ENCODE measurements at regions not wholly inside any gene's neighbourhood (a gene's known extent, or its start where the extent isn't known, plus 50 kb on each side); places are given as distances from the start of the nearest gene placed in this dataset.
"Not testable (repeated sequence)": the region's sequence is repeated elsewhere in the genome, so short reads cannot be mapped to it uniquely, and the experiment has no call there.

GRCh38 chr1:29621826-29622435, 385.6 kb downstream of the PTPRU start:
- no peak for DNase-seq

GRCh38 chr1:29620631-29621030, 384.3 kb downstream of the PTPRU start:
- DNase-seq: no peak

GRCh38 chr1:29607236-29607635, 370.9 kb downstream of the PTPRU start:
- DNase-seq: no peak

GRCh38 chr1:29604796-29605195, 368.5 kb downstream of the PTPRU start:
- DNase-seq: not testable (repeated sequence)

GRCh38 chr1:29603622-29604021, 367.3 kb downstream of the PTPRU start:
- no peak for DNase-seq

GRCh38 chr1:29602203-29602602, 365.9 kb downstream of the PTPRU start:
- DNase-seq: no peak

- no peak for DNase-seq
Measured at GRCh38 chr1:29601021-29601420, 364.7 kb downstream of the PTPRU start.

GRCh38 chr1:29599826-29600225, 363.5 kb downstream of the PTPRU start:
- no peak for DNase-seq

- DNase-seq: no peak
Measured at GRCh38 chr1:29599071-29599470, 362.7 kb downstream of the PTPRU start.

- no peak for DNase-seq
Measured at GRCh38 chr1:29597861-29598260, 361.5 kb downstream of the PTPRU start.

- no peak for DNase-seq
Measured at GRCh38 chr1:29593601-29594382, 357.5 kb downstream of the PTPRU start.

- DNase-seq: no peak
Measured at GRCh38 chr1:29592731-29593130, 356.4 kb downstream of the PTPRU start.

GRCh38 chr1:29592261-29592615, 355.9 kb downstream of the PTPRU start:
- DNase-seq: no peak

- no peak for DNase-seq
Measured at GRCh38 chr1:29591601-29592260, 355.4 kb downstream of the PTPRU start.

GRCh38 chr1:29590583-29591565, 354.6 kb downstream of the PTPRU start:
- no peak for DNase-seq

GRCh38 chr1:29589716-29590115, 353.4 kb downstream of the PTPRU start:
- not testable (repeated sequence) for DNase-seq

GRCh38 chr1:29586991-29587745, 350.8 kb downstream of the PTPRU start:
- DNase-seq: no peak

GRCh38 chr1:29586215-29586614, 349.9 kb downstream of the PTPRU start:
- DNase-seq: no peak

- DNase-seq: no peak
Measured at GRCh38 chr1:29585656-29586055, 349.3 kb downstream of the PTPRU start.

- DNase-seq: no peak
Measured at GRCh38 chr1:29585201-29585600, 348.9 kb downstream of the PTPRU start.

GRCh38 chr1:29584776-29585175, 348.5 kb downstream of the PTPRU start:
- DNase-seq: no peak

- DNase-seq: no peak
Measured at GRCh38 chr1:29584362-29584761, 348.0 kb downstream of the PTPRU start.
